ELF-1 (cell line): ENCODE measurements at regions not wholly inside any gene's neighbourhood (a gene's known extent, or its start where the extent isn't known, plus 50 kb on each side); places are given as distances from the start of the nearest gene placed in this dataset.
A peak's percentile ranks its signal among the peaks of the same experiment; 100 is the strongest.

Experiments used
- DNase-seq: peaks from one replicate; pipeline ENCODE4 v3.0.0-alpha.2; 2016; ENCODE audit warnings: low read depth, low spot score

- no peak for DNase-seq
Observed at GRCh38 chr7:116083796-116084195, 53.2 kb upstream of the TFEC start.

- no peak for DNase-seq
Observed at GRCh38 chr7:116086547-116087045, 56.0 kb upstream of the TFEC start.

GRCh38 chr7:116087291-116087690 lies 56.7 kb upstream of the TFEC start:
- no peak for DNase-seq

- DNase-seq: peak; percentile 3
Observed at GRCh38 chr7:116087984-116088383, 57.4 kb upstream of the TFEC start.

GRCh38 chr7:116089293-116089692 lies 58.7 kb upstream of the TFEC start:
- DNase-seq: no peak

GRCh38 chr7:116093516-116094301 lies 63.1 kb upstream of the TFEC start:
- DNase-seq: no peak

GRCh38 chr7:116095396-116095795 lies 64.8 kb upstream of the TFEC start:
- DNase-seq: no peak

GRCh38 chr7:116097365-116098009 lies 66.9 kb upstream of the TFEC start:
- no peak for DNase-seq

- no peak for DNase-seq
Observed at GRCh38 chr7:116098175-116098574, 67.6 kb upstream of the TFEC start.

- no peak for DNase-seq
Observed at GRCh38 chr7:116100626-116101025, 70.1 kb upstream of the TFEC start.

GRCh38 chr7:116101704-116102103 lies 71.1 kb upstream of the TFEC start:
- DNase-seq: no peak

GRCh38 chr7:116111475-116111874 lies 80.9 kb upstream of the TFEC start:
- DNase-seq: no peak

GRCh38 chr7:116113310-116113709 lies 82.7 kb upstream of the TFEC start:
- DNase-seq: no peak

GRCh38 chr7:116120839-116121238 lies 89.5 kb upstream of the TES start:
- DNase-seq: no peak

GRCh38 chr7:116122972-116123595 lies 87.3 kb upstream of the TES start:
- DNase-seq: no peak

GRCh38 chr7:116128139-116128538 lies 82.2 kb upstream of the TES start:
- DNase-seq: no peak

GRCh38 chr7:116135306-116135705 lies 75.0 kb upstream of the TES start:
- no peak for DNase-seq

- DNase-seq: no peak
Observed at GRCh38 chr7:116138202-116138801, 72.0 kb upstream of the TES start.

GRCh38 chr7:116139007-116139406 lies 71.3 kb upstream of the TES start:
- peak; percentile 6 for DNase-seq

GRCh38 chr7:116139807-116140206 lies 70.5 kb upstream of the TES start:
- DNase-seq: no peak

- DNase-seq: no peak
Observed at GRCh38 chr7:116142374-116142773, 68.0 kb upstream of the TES start.

- no peak for DNase-seq
Observed at GRCh38 chr7:116142850-116143249, 67.5 kb upstream of the TES start.
